HCT116 (cell line): ENCODE measurements at regions not wholly inside any gene's neighbourhood (a gene's known extent, or its start where the extent isn't known, plus 50 kb on each side); places are given as distances from the start of the nearest gene placed in this dataset.

Source experiments
- CEBPB ChIP-seq: IDR thresholded peaks from 2 replicates; pipeline ENCODE4 v1.6.1; 2012; ENCODE audit warnings: low read depth
- EZH2 ChIP-seq: fragments of 200-600 bp; sonication (generic); IDR thresholded peaks from 2 replicates; pipeline ENCODE4 v1.6.1; 2017; ENCODE audit warnings: antibody characterized with exemption, mixed run types
- EZH2phosphoT487 ChIP-seq: fragments of 200-600 bp; IDR thresholded peaks from 2 replicates; pipeline ENCODE4 v1.6.1; 2018; ENCODE audit warnings: antibody characterized with exemption, borderline replicate concordance
- POLR2AphosphoS5 ChIP-seq: IDR thresholded peaks from 2 replicates; pipeline ENCODE4 v1.6.1; 2011; ENCODE audit warnings: mild to moderate bottlenecking, low read depth, low read length, moderate library complexity
- SP1 ChIP-seq: IDR thresholded peaks from 2 replicates; pipeline ENCODE4 v1.6.1; 2012; ENCODE audit warnings: low read depth
- TCF7L2 ChIP-seq: IDR thresholded peaks from 2 replicates; pipeline ENCODE4 v1.7.0; 2011; ENCODE audit warnings: borderline replicate concordance, inconsistent platforms; ENCODE audit not compliant: insufficient read depth, insufficient read length; ENCODE audit errors: extremely low read depth
- ZNF274 ChIP-seq: fragments of 200-500 bp; sonication (Bioruptor generic); IDR thresholded peaks from 2 replicates; pipeline ENCODE4 v1.6.1; 2014; ENCODE audit warnings: mild to moderate bottlenecking, low read depth, low read length, inconsistent platforms
- TF ChIP-seq, protein P1 (sequence below), 3 experiments: fragments of 200-600 bp in 1 of 3; sonication (generic) in 1 of 3; IDR thresholded peaks in 2 of 3; conservative IDR thresholded peaks in 1 of 3; 2 replicates each; pipeline ENCODE4 v1.5.1; 2012 to 2017; ENCODE audit warnings: low read depth in 2 of 3, low read length in 2 of 3, antibody characterized with exemption in 1 of 3, borderline replicate concordance in 1 of 3, control low read depth in 1 of 3, mild to moderate bottlenecking in 1 of 3, mixed read lengths in 1 of 3, mixed run types in 1 of 3, moderate library complexity in 1 of 3; ENCODE audit not compliant: insufficient read depth in 1 of 3

DNA sequence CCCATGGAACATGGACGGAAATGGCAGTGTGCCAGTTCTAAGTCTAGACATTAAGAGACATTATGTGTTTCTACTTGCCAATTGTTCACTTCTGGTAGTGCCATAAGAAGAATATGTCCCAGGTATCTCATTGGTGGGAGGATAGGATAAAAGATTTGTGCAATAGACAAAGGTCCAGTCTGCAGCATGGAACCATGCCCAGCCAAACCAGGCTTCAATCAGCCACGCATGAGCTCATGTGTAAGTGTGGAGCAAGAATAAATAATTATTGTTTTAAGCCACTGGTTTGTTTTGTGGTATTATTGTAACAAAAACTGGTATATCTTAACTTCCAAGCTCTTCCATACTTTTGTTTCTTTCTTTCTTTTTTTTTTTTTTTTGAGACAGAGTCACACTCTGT, 153.6 kb upstream of the CTTNBP2 start:
- no peak for TF ChIP-seq POLR2AphosphoS5
- TF ChIP-seq TCF7L2, result no peak
- no peak for TF ChIP-seq ZNF274
- no peak for TF ChIP-seq CEBPB
- TF ChIP-seq, protein P1, sequence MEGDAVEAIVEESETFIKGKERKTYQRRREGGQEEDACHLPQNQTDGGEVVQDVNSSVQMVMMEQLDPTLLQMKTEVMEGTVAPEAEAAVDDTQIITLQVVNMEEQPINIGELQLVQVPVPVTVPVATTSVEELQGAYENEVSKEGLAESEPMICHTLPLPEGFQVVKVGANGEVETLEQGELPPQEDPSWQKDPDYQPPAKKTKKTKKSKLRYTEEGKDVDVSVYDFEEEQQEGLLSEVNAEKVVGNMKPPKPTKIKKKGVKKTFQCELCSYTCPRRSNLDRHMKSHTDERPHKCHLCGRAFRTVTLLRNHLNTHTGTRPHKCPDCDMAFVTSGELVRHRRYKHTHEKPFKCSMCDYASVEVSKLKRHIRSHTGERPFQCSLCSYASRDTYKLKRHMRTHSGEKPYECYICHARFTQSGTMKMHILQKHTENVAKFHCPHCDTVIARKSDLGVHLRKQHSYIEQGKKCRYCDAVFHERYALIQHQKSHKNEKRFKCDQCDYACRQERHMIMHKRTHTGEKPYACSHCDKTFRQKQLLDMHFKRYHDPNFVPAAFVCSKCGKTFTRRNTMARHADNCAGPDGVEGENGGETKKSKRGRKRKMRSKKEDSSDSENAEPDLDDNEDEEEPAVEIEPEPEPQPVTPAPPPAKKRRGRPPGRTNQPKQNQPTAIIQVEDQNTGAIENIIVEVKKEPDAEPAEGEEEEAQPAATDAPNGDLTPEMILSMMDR (IDR thresholded peaks at IDR 0.05 in 2 of 3, conservative IDR thresholded peaks at IDR 0.05 in 1 of 3; ENCODE audit: borderline replicate concordance in 1 of 3, insufficient read depth in 1 of 3, low read depth in 2 of 3, low read length in 2 of 3), result no peak
- TF ChIP-seq SP1, result no peak
- TF ChIP-seq EZH2, result no peak
- no peak for TF ChIP-seq EZH2phosphoT487
